NOMO-1 treated with DMSO at 0.1 percent for 48 hours (cell line): ENCODE measurements at regions not wholly inside any gene's neighbourhood (a gene's known extent, or its start where the extent isn't known, plus 50 kb on each side); places are given as distances from the start of the nearest gene placed in this dataset.

Experiments used
- DNase-seq: peaks from one replicate; lab custom pipeline; 2025; ENCODE audit not compliant: unreplicated experiment; lab: John Stamatoyannopoulos, UW

DNA sequence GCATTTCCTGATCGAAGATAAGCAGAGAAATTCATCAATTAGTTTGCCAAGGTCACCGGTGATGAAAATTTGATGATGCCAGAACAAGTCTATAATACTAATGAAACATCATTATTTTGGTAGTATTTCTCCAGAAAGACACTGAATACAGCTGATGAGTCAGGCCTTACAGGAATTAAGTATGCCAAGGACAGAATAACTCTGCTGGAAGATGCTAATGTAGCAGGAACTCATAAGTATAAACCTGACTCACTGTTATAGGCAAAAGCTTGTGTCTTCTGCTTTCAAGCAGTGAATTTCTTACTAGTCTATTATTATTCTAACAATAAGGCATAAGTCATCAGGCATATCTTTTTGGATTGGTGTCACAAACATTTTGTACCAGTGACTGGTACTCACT, 1825.1 kb upstream of the IGFBP7 start:
- DNase-seq: no peak

DNA sequence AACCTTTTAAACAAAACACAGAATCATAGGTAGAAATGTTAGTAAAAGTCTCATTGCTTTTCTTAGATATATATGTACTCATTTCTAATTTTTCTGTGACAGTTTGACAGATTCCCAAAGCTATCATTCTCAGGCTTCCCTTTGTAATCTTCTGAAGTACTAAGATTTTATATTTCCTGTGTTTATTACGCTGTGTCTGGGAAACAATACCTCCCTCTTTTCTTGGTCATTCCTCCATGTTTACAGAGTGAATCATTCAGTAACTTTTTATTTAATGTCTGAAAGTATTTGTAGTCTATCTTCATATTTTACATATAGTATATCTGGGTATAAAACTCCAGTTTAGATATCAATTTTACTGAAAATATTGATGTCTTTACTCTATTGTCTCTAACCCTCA, 1826.3 kb upstream of the IGFBP7 start:
- no peak for DNase-seq

DNA sequence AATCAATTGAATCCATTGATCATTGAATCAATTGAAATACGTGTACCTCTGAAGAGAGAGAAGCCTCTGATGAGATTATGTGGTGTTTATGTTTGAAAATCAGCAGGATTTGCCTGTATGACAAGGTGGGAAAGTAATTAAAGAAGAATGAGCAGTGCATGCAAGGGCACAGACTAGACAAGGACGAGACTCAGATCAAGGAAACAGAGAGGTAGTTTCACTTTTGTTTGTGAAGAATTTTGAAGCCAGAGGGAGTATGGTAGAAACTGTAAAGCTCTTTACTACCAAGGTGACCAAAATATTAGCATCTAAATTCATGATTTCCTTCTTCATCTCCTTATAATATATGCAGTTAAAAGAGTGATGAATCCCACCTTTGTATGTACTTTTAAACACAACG, 1830.0 kb upstream of the IGFBP7 start:
- no peak for DNase-seq

DNA sequence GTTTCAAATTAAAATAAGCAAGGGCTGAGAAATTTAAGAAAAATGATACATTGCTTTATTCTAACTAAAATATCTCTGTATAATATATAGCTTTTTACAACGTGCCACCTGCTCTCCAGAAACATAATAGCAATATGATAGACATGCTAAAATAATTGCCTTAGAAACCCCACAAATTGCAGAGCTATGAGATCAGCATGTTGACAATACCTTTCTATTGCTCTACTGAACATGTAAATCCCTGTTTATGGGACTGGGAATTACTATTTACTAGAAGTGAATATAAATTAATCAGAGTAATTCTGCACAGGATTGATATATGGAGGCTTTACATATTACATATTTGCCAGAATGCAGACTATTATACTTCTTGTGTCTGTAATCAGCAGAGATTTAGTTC, 1831.1 kb upstream of the IGFBP7 start:
- DNase-seq: no peak

DNA sequence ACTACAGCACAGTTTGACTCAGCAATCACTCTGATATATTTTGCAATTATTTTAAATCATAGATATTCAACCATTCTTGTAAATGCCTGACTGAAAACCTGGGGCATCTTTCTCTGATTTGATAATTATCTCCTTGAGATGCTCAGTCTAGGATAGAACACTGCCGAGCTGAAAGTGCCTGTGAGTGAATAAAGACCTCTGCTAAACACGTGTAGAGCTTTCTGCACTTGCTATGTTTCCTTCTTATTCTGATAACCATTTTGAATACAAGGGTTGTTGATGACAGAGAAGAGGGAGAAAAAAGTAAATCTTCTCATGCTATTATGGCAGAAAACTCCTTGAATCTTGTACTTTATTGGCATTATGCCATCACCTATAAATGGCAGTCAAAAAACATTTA, 1843.4 kb upstream of the IGFBP7 start:
- DNase-seq: no peak

DNA sequence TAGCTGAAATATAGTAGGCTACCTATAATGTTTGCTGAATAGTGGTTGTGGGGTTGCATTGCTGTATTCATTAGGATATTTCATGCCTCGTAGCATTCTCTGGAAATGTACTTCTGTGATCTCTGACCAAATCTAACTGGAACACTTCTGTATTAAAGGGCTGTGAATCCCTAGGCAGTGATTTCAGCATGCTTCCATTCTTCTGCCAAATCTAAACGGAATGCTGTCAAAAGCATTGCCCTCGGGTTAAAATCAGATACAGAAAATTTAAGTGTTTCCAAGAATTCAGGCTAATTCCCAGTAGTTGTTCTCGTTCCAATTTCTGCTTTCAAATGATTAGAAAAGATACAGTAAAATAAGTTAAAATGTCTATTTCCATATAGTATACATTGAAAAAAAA, 1847.5 kb upstream of the IGFBP7 start:
- no peak for DNase-seq

DNA sequence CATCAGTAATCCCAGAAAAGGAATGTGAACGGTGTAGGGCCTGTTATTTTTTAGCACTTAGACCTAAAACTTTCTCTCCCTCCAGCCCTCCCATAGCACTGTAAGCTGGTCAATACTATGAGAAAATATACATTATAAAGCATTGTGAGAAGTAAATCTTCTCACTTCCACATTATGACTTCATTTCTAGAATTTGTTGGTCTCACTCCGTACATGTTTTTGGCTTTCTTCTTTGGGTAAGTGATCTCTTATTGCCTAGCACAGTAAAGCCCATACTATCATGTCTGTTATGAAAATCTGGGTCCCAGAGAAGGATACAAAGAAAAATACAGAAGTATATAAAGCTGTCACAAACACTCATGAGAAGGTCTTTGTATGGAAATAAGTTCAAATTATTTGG, 1851.1 kb upstream of the IGFBP7 start:
- DNase-seq: no peak

DNA sequence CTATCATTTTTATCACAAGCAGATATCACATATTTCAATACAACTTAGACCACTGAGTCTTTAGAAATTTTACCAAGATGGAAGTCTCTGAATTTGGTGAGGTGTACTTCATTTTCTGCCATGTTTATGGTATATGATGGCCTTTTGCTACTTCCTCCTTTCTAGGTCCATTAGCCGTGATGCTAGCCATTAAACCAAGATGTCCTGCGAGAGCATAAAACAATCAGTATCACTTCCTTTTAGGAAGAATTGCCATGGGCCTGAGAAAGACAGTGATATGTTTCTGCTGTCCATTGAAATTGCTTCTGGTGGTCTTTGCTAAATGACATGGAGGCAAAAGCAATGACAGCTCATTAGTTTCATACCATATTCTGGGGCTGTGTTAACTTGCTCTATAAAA, 1851.7 kb upstream of the IGFBP7 start:
- DNase-seq: no peak

DNA sequence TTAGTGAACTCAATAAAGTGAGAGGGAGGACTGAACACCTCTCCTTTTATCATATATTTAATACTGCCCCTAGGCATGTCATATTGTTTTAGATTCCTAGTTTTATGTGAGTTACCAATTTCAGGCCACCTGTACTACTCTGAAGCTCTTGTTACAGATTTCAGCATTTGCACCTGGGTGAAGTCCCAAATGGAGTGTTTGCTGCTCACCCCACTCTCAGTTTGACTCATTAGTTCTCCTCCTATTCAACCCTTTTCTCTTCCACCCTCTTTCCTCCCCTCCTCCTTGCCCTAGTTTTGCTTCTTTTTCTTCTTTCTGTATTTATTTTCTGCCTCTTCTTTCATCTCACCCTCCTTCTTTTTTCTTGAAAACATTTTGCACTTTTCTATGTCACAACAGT, 1852.2 kb upstream of the IGFBP7 start:
- DNase-seq: no peak

DNA sequence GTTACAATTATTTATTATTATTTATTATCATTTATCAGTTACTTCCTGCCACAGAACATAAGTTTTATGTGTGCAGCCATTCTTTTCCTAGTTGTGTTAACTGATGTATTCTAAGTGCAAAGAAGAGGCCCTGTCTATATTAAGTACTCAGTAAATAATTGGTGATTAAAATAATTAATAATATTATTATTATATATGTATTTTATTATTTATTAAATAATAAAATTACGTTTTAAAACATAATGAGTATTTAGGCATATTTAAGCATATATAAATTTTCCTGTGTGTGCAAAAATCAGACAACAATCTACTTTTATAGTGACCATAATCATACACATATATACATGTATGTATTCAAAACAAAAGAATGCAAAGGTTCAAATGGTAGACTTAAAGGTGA, 1871.6 kb upstream of the IGFBP7 start:
- DNase-seq: no peak

DNA sequence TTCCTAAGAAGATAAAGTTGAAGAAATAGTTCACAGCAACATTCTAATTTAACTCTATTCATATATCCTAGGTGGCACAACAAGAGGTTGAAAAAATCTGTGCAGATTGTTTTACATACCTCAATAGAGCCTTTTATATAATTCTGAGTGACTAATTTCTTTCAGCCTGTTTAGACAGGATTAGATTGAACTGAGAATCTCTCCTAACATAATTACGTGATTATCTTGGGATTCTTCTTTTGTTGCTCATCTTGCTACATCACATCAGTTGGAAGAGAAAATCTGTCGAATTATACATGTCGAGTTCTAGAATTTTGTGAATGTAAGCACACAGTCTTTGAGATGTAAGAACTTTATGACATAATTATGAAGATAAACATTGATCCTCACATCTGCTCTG, 1873.7 kb upstream of the IGFBP7 start:
- DNase-seq: no peak

DNA sequence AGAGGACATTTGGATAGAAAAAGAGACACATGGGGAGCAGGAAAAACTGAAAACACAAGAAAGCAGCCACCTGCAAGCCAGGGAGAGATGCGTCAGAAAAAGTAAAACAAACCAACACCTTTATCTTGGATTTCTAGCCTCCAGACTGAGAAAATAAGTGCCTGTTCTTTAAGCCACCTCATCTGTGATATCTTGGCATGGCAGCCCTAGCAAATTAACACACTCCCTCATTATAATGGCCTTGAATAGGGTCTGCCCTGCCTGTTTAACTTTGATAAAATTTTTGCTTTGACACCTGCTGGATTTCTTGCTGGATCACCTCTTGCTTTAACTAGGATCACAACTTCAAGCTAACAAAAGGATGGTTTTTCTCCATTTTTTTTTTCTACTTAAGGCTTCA, 1892.0 kb upstream of the IGFBP7 start:
- DNase-seq: no peak

DNA sequence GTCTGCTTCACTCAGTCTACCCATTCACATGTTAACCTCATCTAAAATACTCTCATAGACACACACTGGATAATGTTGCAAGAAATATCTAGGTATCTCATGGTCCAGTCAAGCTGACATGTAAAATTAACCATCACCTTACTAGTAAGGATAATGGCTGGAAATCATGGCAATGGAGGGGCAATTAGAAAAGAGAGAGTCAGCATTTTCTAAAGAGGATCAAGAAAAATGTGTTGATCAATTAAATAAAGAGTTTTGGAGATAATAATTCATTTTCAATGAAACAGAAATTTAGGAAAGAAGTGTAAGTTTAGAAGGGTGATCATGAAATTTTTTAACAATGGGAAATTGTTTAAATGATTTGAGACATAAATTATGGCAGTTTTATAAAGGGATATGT, 1914.1 kb upstream of the IGFBP7 start:
- DNase-seq: no peak

DNA sequence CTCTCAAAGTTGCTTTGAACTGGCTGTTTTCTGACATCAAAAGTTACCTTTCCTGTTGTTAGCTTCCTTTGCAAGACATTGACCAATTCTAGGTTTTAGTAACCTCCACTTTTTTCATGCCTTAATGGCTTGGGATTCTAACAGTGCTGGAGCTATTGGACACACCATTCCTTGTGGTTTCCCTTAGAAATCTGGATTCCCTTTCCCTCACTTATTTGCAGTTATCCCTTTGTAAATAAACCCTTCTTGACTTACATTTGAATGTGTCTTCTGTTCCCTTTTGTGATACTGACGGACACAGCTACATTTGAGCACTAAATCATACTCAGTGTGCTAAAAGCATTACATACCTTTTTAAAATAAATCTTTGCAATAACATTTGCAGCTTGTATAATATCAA, 1927.6 kb upstream of the IGFBP7 start:
- DNase-seq: no peak

DNA sequence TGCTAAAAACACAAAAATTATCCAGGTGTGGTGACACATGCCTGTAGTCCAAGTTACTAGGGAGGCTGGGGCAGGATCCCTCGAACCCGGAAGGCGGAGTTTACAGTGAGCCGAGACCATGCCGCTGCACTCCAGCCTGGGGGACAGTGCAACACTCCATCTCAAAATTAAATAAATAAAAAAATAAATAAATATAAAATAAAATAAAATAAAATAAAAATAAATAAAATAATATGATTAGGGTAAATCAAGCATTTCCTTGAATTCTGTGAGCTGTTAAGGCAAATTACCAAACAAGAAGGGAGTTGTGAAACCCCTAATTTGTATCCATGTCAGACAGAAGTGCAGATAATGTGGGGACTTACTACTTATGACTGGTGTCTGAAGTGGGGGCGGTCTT, 1928.9 kb upstream of the IGFBP7 start:
- DNase-seq: no peak

DNA sequence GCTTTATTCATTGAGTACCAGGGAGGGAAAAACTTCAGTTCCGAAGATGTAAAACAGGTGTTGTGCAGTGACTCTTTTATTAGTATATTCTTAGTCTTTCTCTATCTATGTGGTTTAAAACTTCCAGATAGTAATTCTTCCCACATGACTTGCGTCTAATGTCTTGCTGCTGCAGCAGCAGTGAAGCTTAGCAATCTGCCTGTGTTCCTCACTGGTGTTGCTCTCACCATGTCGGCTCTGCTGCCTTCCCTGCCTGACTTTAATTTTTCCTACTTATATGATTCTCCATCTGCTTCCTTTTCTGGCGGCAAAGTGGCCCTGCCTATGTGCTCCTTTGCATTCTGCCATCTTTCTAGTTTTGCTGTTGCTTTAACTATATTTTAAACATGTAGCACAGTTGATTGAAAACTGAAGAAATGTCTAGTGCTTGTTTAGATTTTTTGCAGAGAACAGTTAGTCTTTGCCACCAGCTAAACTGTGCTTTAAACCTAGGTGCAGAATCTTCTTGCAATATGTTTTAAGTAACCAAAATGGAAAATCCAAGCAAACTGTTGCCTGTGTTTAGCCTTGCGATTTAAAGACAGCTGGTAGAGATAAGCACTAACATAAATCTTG, 1934.2 kb upstream of the IGFBP7 start:
- DNase-seq: no peak

DNA sequence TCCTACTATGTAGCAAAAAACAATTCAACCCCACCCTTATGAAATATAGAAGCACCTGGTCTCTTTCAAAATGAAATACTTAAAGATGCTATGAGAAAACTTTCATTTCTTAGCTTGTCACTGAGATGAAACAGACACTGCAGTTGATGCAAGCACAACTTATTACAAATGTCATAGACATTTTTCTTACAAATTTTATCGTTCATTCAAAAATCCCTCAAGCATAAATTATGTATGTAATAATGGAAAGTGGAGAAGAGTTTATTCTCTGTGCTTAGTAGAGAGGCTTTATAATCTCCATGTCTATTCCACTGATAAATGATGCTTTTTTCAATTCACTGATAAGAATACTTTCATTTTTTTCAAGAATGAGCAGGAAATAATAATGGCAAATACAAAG, 1943.9 kb upstream of the IGFBP7 start:
- DNase-seq: no peak

DNA sequence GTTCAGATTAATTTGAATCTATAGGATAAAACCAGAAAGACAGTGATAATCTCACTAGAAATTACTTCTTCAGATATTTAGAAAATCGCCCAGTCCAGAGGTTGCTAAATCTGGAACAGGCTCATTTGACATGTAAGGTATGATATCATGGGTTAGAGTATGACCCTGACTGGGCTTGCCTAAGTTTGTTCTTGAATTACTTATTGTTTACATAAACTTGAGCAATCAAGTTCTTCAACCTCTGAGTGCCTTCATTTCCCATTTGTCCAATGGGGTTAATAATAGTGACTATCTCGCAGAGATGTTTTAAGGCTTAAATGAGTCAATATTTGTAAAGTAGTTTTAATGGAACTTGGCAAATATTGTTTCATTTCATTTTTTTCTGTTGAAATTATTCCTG, 1947.6 kb upstream of the IGFBP7 start:
- DNase-seq: no peak

DNA sequence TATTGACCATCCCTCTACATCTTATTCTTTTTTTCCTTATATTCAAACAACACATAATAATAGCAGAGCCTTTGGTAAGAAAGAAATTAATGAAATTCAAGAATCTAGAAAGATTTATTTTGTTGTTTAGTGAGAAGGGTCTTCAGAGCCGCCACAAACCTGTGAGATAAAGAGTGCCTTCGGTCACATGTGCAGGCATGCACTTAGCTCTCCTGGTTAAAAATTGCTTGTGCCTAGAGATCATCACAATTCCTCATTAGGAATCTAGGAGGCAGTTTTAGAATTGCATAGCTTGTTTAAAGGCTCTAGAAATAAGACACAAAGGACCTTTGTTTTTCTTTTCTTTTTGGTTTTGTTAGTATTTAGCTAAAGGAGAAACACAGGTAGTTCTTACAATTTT, 1948.4 kb upstream of the IGFBP7 start:
- no peak for DNase-seq

DNA sequence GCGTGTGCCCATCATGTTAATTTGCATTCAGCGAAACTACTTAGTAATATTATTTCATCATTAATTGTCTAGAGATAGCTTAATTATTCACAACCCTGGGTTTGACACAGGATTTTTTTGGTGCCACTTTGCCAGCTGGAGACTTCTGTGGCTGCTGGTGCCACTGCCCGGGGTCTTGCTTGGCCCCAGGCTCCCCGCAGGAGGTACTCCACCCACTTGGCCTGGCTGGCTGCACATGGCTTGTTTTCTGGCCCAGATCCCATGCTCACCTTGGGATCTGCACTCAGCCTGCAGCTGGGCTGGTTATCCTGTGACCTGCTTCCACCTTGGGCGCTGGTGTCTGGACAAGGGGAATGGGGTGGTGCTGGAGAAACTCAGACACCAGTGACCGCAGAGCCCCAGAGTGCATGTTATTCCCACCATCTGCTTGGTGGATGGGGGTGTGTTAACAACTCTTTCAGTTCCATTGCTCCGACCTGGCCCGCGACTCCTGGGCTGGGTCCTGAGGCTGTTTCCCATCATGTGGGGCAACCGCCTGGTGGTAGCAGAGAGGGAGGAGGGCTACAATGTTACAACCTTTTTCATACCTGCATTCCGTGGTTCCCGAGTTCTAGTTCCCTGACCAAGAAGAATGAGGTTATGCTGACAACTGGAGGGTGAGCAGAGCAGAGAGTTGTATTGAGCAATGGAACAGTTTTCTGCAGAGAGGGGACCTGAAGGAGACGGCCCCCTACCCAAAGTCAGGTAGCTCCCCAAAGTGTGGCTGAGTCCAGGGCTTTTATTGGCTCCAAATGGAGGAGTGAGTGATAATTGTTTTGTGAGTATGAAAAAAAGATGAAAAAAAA, 1950.0 kb upstream of the IGFBP7 start:
- DNase-seq: no peak

DNA sequence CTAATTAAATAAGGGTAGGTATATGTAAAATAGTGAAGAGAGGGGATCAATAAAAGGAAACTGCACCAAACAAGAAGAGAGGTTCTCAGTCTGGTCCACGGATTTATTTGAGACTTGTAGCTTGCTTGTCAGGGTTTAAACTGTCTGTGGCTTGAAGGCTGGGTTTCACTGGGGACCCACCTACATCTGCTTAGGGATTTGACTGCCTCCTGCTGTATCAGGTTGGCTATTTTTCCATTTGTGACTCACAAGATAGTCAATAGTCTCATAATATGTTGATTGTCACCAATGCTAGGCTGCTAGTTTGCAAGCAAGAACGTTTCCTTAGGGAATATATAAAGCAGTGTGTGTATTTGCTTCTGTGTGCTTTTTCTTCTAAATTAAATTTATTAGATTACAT, 1950.7 kb upstream of the IGFBP7 start:
- DNase-seq: no peak

DNA sequence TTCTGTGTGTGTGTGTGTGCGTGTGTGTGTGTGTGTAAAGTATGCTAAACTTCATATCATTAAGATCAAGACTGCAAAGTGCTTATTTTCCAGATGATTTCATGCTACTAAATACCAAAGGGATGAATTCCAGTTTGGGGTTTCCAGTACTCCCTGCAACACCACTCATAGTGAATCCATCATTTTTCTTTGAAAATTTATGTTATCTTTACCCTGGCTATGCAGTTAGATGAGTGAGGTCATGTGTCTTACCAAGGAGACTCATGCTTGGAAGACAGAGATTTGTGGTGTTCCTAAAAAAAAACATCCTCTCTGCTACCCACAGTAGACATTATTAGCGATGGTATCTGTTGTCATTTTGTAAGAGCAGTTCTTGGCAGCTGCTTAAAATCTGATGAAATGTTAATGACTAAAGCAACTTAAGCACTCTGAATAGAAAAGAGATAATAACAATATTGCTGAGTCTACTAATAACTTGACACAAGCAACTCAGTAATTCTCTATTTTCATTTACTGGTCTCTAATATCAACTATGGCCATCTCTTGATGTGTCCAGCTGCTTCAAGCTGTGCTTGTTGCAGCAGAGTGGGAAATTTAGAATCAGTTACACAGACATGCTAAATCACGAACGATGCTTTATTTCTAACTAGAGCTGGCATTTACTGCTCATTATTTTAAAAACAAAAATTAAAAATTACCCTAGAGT, 1953.0 kb upstream of the IGFBP7 start:
- no peak for DNase-seq
